GM06990 (cell line): ENCODE measurements at regions not wholly inside any gene's neighbourhood (a gene's known extent, or its start where the extent isn't known, plus 50 kb on each side); places are given as distances from the start of the nearest gene placed in this dataset.

Source experiments
- DNase-seq: peaks from one replicate; pipeline ENCODE4 v3.0.0-alpha.2; 2011; ENCODE audit not compliant: insufficient read length; ENCODE audit errors: extremely low read depth
- H3K27me3 ChIP-seq: replicated peaks from 2 replicates; pipeline ENCODE4 v1.6.0; 2011; ENCODE audit warnings: low read length; ENCODE audit not compliant: control insufficient read depth, insufficient read depth
- H3K36me3 ChIP-seq: 2 replicates; pipeline ENCODE4 v1.5.1; 2011; ENCODE audit warnings: low read length; ENCODE audit not compliant: control insufficient read depth, insufficient read depth
- H3K4me3 ChIP-seq: replicated peaks from 2 replicates; pipeline ENCODE4 v1.5.1; 2011; ENCODE audit warnings: low read depth, mild to moderate bottlenecking, control low read depth, low read length
- CTCF ChIP-seq: IDR thresholded peaks from 2 replicates; pipeline ENCODE4 v1.5.1; 2011; ENCODE audit warnings: low read length, control low read depth, mild to moderate bottlenecking, inconsistent platforms; ENCODE audit not compliant: insufficient read depth, poor library complexity, severe bottlenecking

- no peak overlapping the region for H3K4me3 ChIP-seq
- no peaks in the 10 kb centered on the region for H3K36me3 ChIP-seq
- no peaks in the 10 kb centered on the region for H3K27me3 ChIP-seq
- TF ChIP-seq CTCF = no peak
- DNase-seq = no peak
Observed at GRCh38 chr7:38040831-38041230, 120.4 kb downstream of the EPDR1 start.

GRCh38 chr7:38049679-38050078, 128.4 kb upstream of the STARD3NL start:
- DNase-seq = no peak
- no peaks in the 10 kb centered on the region for H3K27me3 ChIP-seq
- TF ChIP-seq CTCF = no peak
- H3K36me3 ChIP-seq = no peaks in the 10 kb centered on the region
- H3K4me3 ChIP-seq = no peak overlapping the region

- H3K27me3 ChIP-seq = no peaks in the 10 kb centered on the region
- DNase-seq = no peak
- TF ChIP-seq CTCF = no peak
- H3K4me3 ChIP-seq = no peak overlapping the region
- no peaks in the 10 kb centered on the region for H3K36me3 ChIP-seq
Observed at GRCh38 chr7:38051311-38051710, 126.7 kb upstream of the STARD3NL start.

- Histone ChIP-seq H3K27me3 (no peaks in the 10 kb centered on the region), H3K36me3 (no peaks in the 10 kb centered on the region), H3K4me3 (no peak overlapping the region)
- no peak for TF ChIP-seq CTCF
- no peak for DNase-seq
Observed at GRCh38 chr7:38051786-38052185, 126.3 kb upstream of the STARD3NL start.

GRCh38 chr7:38052786-38053185, 125.3 kb upstream of the STARD3NL start:
- Histone ChIP-seq H3K36me3 (no peaks in the 10 kb centered on the region), H3K27me3 (no peaks in the 10 kb centered on the region), H3K4me3 (no peak overlapping the region)
- TF ChIP-seq CTCF = no peak
- DNase-seq = no peak

GRCh38 chr7:38054199-38054598, 123.8 kb upstream of the STARD3NL start:
- Histone ChIP-seq H3K4me3 (no peak overlapping the region), H3K36me3 (no peaks in the 10 kb centered on the region), H3K27me3 (no peaks in the 10 kb centered on the region)
- DNase-seq = no peak
- no peak for TF ChIP-seq CTCF
